ENCODE measurements at regions not wholly inside any gene's neighbourhood (a gene's known extent, or its start where the extent isn't known, plus 50 kb on each side); places are given as distances from the start of the nearest gene placed in this dataset.
"Not testable (repeated sequence)": the region's sequence is repeated elsewhere in the genome, so short reads cannot be mapped to it uniquely, and the experiment has no call there.

DNA sequence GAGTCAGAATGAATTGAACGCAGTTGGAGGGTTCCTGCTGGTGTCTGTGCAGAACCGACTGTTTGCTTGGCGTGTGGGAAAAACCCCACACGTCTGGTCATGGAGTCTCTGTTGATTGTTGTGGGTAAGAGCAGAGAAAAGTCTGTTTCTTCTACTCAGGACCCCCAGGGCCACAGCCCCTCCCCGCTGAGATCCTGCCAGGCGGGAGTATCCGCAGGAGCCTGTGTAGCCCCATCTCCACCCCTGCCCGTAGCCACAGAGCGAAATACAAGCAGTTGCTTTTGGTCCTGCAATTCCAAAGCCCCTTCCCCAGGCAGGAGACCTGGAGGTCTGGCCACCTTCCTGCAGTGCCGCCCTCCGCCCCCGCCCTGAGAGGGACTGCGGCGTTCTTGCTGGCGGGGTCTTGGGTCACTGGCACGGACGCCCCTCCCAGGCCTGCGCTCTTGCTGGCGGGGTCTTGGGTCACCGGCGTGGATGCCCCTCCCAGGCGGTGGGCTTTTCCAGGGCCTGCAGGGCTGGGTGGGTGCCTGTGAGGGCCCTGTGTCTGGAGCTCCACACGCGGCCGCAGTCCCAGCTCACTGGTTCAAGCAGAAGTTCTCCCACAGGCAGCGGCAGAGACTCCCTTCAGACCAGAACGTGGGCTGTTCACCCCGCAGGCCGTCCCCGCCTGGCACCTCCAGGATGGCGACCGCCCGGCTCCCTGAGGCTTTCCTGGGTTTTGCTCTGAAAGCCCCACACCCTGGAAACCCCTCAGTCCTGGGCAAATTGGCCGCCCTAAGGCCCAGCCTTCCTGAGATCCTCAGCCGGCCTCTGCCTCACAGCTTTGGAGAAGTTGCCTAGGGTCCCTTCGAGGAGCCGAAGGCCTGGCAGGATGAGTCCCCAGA is 76.0 kb upstream of the CTDP1 start:
- no peaks in the 10 kb centered on the region for H3K27me3 ChIP-seq
- TF ChIP-seq, protein P1, sequence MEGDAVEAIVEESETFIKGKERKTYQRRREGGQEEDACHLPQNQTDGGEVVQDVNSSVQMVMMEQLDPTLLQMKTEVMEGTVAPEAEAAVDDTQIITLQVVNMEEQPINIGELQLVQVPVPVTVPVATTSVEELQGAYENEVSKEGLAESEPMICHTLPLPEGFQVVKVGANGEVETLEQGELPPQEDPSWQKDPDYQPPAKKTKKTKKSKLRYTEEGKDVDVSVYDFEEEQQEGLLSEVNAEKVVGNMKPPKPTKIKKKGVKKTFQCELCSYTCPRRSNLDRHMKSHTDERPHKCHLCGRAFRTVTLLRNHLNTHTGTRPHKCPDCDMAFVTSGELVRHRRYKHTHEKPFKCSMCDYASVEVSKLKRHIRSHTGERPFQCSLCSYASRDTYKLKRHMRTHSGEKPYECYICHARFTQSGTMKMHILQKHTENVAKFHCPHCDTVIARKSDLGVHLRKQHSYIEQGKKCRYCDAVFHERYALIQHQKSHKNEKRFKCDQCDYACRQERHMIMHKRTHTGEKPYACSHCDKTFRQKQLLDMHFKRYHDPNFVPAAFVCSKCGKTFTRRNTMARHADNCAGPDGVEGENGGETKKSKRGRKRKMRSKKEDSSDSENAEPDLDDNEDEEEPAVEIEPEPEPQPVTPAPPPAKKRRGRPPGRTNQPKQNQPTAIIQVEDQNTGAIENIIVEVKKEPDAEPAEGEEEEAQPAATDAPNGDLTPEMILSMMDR (IDR thresholded peaks at IDR 0.05) = no peak
- H3K36me3 ChIP-seq = no peaks in the 10 kb centered on the region
- H3K4me3 ChIP-seq = no peak overlapping the region
- no peaks in the 10 kb centered on the region for H3K4me1 ChIP-seq
- H3K27ac ChIP-seq = no peak overlapping the region
- H3K9me3 ChIP-seq = no peaks in the 10 kb centered on the region
- no peak for DNase-seq (ENCODE audit: low spot score)

DNA sequence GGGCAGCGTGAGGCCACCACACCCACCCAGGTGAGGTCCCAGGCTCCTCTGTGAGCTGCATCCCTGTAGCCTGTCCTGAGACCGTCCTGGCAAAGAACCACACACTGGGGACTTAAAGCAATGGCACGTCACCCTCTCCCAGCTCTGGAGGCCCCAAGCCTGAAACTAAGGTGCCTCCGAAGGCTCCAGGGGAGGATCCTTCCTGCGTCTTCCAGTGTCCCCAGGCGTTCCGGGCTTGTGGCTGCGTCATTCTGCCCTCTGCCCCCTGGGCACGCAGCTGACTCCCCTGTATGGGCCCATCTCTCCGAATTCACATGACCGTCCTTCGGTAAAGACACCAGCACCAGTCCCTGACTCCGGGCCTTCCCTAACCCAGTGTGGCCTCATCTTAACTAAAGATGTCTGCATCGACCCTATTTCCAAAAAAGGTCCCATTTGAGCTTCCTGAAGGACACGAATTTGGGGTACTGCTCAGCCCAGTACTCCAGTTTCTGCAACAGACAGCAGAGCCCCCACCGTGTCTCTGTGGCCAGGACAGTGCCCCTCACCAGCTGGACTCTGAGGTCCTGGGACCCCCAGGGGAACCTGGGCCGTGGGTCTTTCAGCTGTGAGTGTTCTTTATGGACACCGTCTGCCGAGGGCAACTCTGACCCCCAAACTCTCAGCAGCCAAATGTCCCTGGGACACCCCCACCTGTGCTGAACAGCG is 75.2 kb upstream of the CTDP1 start:
- TF ChIP-seq, protein P1 (IDR thresholded peaks at IDR 0.05) = no peak
- DNase-seq (ENCODE audit: low spot score) = no peak
- Histone ChIP-seq H3K36me3 (no peaks in the 10 kb centered on the region), H3K27me3 (no peaks in the 10 kb centered on the region), H3K4me3 (no peak overlapping the region), H3K9me3 (no peaks in the 10 kb centered on the region), H3K27ac (no peak overlapping the region), H3K4me1 (no peaks in the 10 kb centered on the region)

DNA sequence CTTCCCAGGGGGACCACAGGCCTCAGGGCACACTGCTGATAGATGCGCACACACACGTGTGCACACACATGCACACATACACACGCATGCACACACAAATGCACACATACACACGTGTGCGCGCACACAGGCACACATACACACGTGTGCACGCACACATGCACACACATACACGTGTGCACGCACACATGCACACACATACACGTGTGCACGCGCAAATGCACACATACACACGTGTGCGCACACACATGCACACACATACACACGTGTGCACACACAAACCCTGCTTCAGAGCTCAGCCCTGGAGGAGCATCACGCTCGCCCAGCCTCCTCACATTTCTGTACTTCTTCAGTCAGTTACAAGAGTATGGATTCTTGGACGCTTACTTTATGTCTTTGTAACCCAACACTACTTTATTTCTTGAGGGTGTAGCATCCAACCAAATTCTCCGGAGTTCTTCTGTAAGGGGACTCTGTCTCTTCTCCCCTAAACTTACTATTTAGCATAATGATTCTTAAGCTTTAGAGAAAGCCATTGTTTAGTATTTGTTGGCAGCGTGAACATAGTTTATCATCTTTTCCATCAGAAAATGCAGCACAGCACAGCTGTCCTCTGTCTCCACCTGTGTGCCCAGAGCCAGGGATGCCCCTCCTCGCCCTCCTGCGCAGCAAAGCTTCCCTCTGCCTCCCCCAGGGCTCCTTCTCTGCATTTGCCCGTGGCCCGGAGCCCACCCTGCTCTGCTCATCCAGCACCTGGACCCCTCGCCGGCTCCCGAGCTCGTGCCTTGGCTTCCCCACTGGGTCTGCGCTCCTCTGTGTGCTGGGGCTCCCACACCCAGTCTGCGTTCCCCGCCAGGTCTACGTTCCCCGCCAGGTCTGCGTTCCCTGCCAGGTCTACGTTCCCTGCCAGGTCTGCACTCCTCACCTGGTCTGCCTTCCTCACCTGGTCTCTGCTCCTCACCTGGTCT is 74.4 kb upstream of the CTDP1 start:
- no peaks in the 10 kb centered on the region for H3K4me1 ChIP-seq
- no peak overlapping the region for H3K4me3 ChIP-seq
- H3K27me3 ChIP-seq = no peaks in the 10 kb centered on the region
- H3K36me3 ChIP-seq = no peaks in the 10 kb centered on the region
- TF ChIP-seq, protein P1 (IDR thresholded peaks at IDR 0.05) = no peak
- no peaks in the 10 kb centered on the region for H3K9me3 ChIP-seq
- no peak overlapping the region for H3K27ac ChIP-seq
- DNase-seq (ENCODE audit: low spot score) = no peak

DNA sequence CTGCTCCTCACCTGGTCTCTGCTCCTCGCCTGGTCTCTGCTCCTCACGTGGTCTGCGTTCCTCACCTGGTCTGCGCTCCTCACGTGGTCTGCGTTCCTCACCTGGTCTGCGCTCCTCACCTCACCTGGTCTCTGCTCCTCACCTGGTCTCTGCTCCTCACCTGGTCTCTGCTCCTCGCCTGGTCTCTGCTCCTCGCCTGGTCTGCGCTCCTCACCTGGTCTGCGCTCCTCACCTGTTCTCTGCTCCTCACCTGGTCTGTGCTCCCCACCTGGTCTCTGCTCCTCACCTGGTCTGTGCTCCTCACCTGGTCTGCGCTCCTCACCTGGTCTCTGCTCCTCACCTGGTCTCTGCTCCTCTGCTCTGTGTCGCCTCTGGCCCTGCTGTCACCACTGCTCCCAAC is 73.5 kb upstream of the CTDP1 start:
- not testable (repeated sequence) for H3K27ac ChIP-seq; H3K27me3 ChIP-seq; H3K4me1 ChIP-seq; H3K4me3 ChIP-seq; DNase-seq (ENCODE audit: low spot score); H3K36me3 ChIP-seq; H3K9me3 ChIP-seq

DNA sequence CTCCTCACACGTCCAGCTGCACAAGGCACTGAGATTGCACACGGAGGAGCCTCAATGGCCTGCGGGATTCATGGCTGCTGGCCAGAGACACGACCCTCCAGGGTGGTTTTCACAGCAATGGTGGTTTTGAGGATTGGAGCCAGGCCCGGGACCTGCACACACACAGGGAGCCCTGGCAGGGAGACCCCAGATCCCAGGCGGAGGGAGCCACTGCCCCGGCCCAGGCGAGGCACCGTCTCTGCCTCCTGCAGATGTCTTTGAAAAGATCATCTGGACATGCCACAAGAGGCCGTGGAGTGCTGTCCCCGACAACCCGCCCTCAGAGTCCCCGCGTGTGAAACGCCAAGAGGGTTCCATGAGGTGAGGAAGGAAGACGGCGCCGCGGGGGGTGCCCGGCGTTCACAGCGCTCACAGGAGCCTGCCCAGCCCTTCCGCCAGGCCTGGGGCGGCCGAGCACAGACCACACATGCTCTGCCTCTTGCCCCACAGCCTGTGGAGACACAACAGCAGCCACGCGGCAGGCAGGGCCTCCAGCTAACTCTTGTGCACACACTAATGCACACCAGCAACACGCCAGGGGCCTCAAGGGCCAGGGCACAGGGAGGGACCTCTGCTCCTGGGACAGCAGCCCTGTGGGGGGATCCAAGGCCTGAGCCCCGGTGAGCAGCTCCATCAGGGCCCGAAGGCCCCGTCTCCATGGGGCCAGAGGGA is 72.8 kb upstream of the CTDP1 start:
- H3K27ac ChIP-seq = no peak overlapping the region
- no peak for DNase-seq (ENCODE audit: low spot score)
- peaks cover 0 to 13% of the 10 kb centered on the region in 2 donors for H3K4me1 ChIP-seq
- H3K4me3 ChIP-seq = no peak overlapping the region
- no peaks in the 10 kb centered on the region for H3K36me3 ChIP-seq
- no peaks in the 10 kb centered on the region for H3K9me3 ChIP-seq
- no peaks in the 10 kb centered on the region for H3K27me3 ChIP-seq
- TF ChIP-seq, protein P1 (IDR thresholded peaks at IDR 0.05) = no peak
